ENCODE measurements at regions not wholly inside any gene's neighbourhood (a gene's known extent, or its start where the extent isn't known, plus 50 kb on each side); places are given as distances from the start of the nearest gene placed in this dataset.

- Histone ChIP-seq H3K36me3 (ENCODE audit: control insufficient read depth, insufficient read depth, low read length) (no peaks in the 10 kb centered on the region), H3K9me3 (ENCODE audit: control insufficient read depth, low read length) (no peaks in the 10 kb centered on the region), H3K27ac (ENCODE audit: low read depth, low read length) (no peak overlapping the region), H3K4me1 (ENCODE audit: control insufficient read depth, insufficient read depth, low read length) (no peaks in the 10 kb centered on the region), H3K27me3 (ENCODE audit: control insufficient read depth, insufficient read depth, low read length, poor library complexity, severe bottlenecking) (no peaks in the 10 kb centered on the region), H3K4me3 (ENCODE audit: low read length) (no peak overlapping the region), H3K9ac (ENCODE audit: extremely low read depth, low read length, poor library complexity, severe bottlenecking) (no peak overlapping the region)
- H3K4me3 Mint-ChIP-seq: no peak overlapping the region
- 0 to 72% methylated on average over 1 to 3 of the region's 4 CpGs for WGBS, 2 experiments (ENCODE audit: insufficient coverage in 1 of 2, insufficient read length in 1 of 2)
- no peaks in the 10 kb centered on the region for H3K36me3 Mint-ChIP-seq (ENCODE audit: low read depth)
- no peak for DNase-seq
- H3K27ac Mint-ChIP-seq: no peak overlapping the region
- H3K9me3 Mint-ChIP-seq: no peaks in the 10 kb centered on the region
- H3K27me3 Mint-ChIP-seq (ENCODE audit: insufficient read depth): no peaks in the 10 kb centered on the region
- no peak for TF ChIP-seq CTCF (conservative IDR thresholded peaks at IDR 0.05)
- H3K4me1 Mint-ChIP-seq: no peaks in the 10 kb centered on the region
Observed at GRCh38 chr1:199152676-199153075, 513.8 kb downstream of the PTPRC start.

- no peak overlapping the region for H3K4me3 ChIP-seq (ENCODE audit: low read length)
- no peak for TF ChIP-seq CTCF (conservative IDR thresholded peaks at IDR 0.05)
- H3K36me3 ChIP-seq (ENCODE audit: control insufficient read depth, insufficient read depth, low read length): no peaks in the 10 kb centered on the region
- H3K9me3 ChIP-seq (ENCODE audit: control insufficient read depth, low read length): no peaks in the 10 kb centered on the region
- no peaks in the 10 kb centered on the region for H3K4me1 ChIP-seq (ENCODE audit: control insufficient read depth, insufficient read depth, low read length)
- no peaks in the 10 kb centered on the region for H3K27me3 Mint-ChIP-seq (ENCODE audit: insufficient read depth)
- H3K4me3 Mint-ChIP-seq: no peak overlapping the region
- WGBS, 2 experiments (ENCODE audit: insufficient coverage in 1 of 2, insufficient read length in 1 of 2): 67 to 81% methylated on average over 2 to 3 of the region's 3 CpGs
- DNase-seq: no peak
- H3K9ac ChIP-seq (ENCODE audit: extremely low read depth, low read length, poor library complexity, severe bottlenecking): no peak overlapping the region
- no peaks in the 10 kb centered on the region for H3K4me1 Mint-ChIP-seq
- no peak overlapping the region for H3K27ac Mint-ChIP-seq
- no peaks in the 10 kb centered on the region for H3K9me3 Mint-ChIP-seq
- H3K27ac ChIP-seq (ENCODE audit: low read depth, low read length): no peak overlapping the region
- H3K27me3 ChIP-seq (ENCODE audit: control insufficient read depth, insufficient read depth, low read length, poor library complexity, severe bottlenecking): no peaks in the 10 kb centered on the region
- H3K36me3 Mint-ChIP-seq (ENCODE audit: low read depth): no peaks in the 10 kb centered on the region
Observed at GRCh38 chr1:199155166-199156019, 516.6 kb downstream of the PTPRC start.

- no peak overlapping the region for H3K4me3 Mint-ChIP-seq
- no peak for DNase-seq
- no peak overlapping the region for H3K4me3 ChIP-seq (ENCODE audit: low read length)
- no peaks in the 10 kb centered on the region for H3K36me3 Mint-ChIP-seq (ENCODE audit: low read depth)
- no peaks in the 10 kb centered on the region for H3K4me1 ChIP-seq (ENCODE audit: control insufficient read depth, insufficient read depth, low read length)
- H3K27ac ChIP-seq (ENCODE audit: low read depth, low read length): no peak overlapping the region
- no peaks in the 10 kb centered on the region for H3K9me3 ChIP-seq (ENCODE audit: control insufficient read depth, low read length)
- H3K27me3 Mint-ChIP-seq (ENCODE audit: insufficient read depth): no peaks in the 10 kb centered on the region
- H3K4me1 Mint-ChIP-seq: no peaks in the 10 kb centered on the region
- H3K9ac ChIP-seq (ENCODE audit: extremely low read depth, low read length, poor library complexity, severe bottlenecking): no peak overlapping the region
- no peaks in the 10 kb centered on the region for H3K27me3 ChIP-seq (ENCODE audit: control insufficient read depth, insufficient read depth, low read length, poor library complexity, severe bottlenecking)
- H3K36me3 ChIP-seq (ENCODE audit: control insufficient read depth, insufficient read depth, low read length): no peaks in the 10 kb centered on the region
- H3K27ac Mint-ChIP-seq: no peak overlapping the region
- H3K9me3 Mint-ChIP-seq: no peaks in the 10 kb centered on the region
- TF ChIP-seq CTCF (conservative IDR thresholded peaks at IDR 0.05): no peak
Observed at GRCh38 chr1:199157494-199157893, 518.7 kb downstream of the PTPRC start.

Measured in endodermal cell (in vitro differentiated cells).